Ovary (tissue), 7 donors: ENCODE measurements at regions not wholly inside any gene's neighbourhood (a gene's known extent, or its start where the extent isn't known, plus 50 kb on each side); places are given as distances from the start of the nearest gene placed in this dataset.

Experiments
- DNase-seq, 5 donors: peaks; one replicate each; pipeline ENCODE4 v3.0.0-alpha.2; 2019 to 2020
- H3K27ac ChIP-seq, 2 donors: fragments of 200-600 bp; one replicate each; pipeline versions ENCODE4 v1.5.1 to v1.8.0; 2019 to 2022
- H3K27me3 ChIP-seq: fragments of 200-600 bp; one replicate; pipeline ENCODE4 v1.8.0; 2022
- H3K36me3 ChIP-seq: fragments of 200-600 bp; sonication (generic); one replicate; pipeline ENCODE4 v1.5.1; 2019
- H3K4me1 ChIP-seq: one replicate; pipeline ENCODE4 v1.8.1; 2013; ENCODE audit warnings: mild to moderate bottlenecking, moderate library complexity; ENCODE audit not compliant: insufficient read depth
- H3K4me3 ChIP-seq: fragments of 200-600 bp; sonication (generic); one replicate; pipeline ENCODE4 v1.5.1; 2017
- H3K9me3 ChIP-seq, 2 donors: fragments of 200-600 bp in 1 of 2; sonication (generic) in 1 of 2; one replicate each; pipeline versions ENCODE4 v1.5.1 to v1.8.1; 2013 to 2019; ENCODE audit warnings: mild to moderate bottlenecking in 1 of 2, moderate library complexity in 1 of 2
- CTCF ChIP-seq, 3 donors: fragments of 450-650 bp in 2 of 3; fragments of 200-600 bp in 1 of 3; IDR thresholded peaks; one replicate each; pipeline versions ENCODE4 v1.5.1 to v1.8.0; 2016 to 2022; ENCODE audit warnings: antibody characterized with exemption in 3 of 3, mild to moderate bottlenecking in 1 of 3
- EP300 ChIP-seq: sonication (generic); formaldehyde crosslinking; IDR thresholded peaks from one replicate; pipeline ENCODE4 v1.6.1; 2017; ENCODE audit warnings: antibody characterized with exemption
- POLR2A ChIP-seq: fragments of 450-650 bp; IDR thresholded peaks from one replicate; pipeline ENCODE4 v1.6.1; 2017; ENCODE audit warnings: antibody characterized with exemption, mild to moderate bottlenecking, moderate library complexity
- WGBS, 3 donors: extraction: QIAGEN DNeasy Blood & Tissue Kit in 1 of 3; methylation state at CpG; one replicate each; pipeline versions ENCODE4 v1.1.5 to v1.1.7; 2013 to 2017; 5-methylcytosine and 5-hydroxymethylcytosine counted together
- intact Hi-C, 4 donors: fragments of 100-400 bp; cut with DNase I; formaldehyde crosslinking; loops; one replicate each; pipeline versions ENCODE4 v1.11.0 to v1.15.1; 2022 to 2023
- donor health status: DM: no; HTN: no; CAD: no; lungs with moderate emphysema.
- donor health status: DM: no; HTN: no; CAD: no.
- donor health status: Bipolar disorder and iron deficiency.
- donor health status: DM: no; HTN: no; CAD: no.
- donor health status: DM: yes; HTN: yes; CAD: no.

GRCh38 chr9:82363198-82363597, 374.6 kb downstream of the SPATA31D1 start:
- Histone ChIP-seq H3K4me1 (no peaks in the 10 kb centered on the region), H3K27me3 (no peaks in the 10 kb centered on the region), H3K36me3 (no peaks in the 10 kb centered on the region), H3K27ac (no peak overlapping the region), H3K4me3 (no peak overlapping the region), H3K9me3 (no peaks in the 10 kb centered on the region)
- intact Hi-C loops, result no loop called here
- DNase-seq, result no peak
- 88 to 89% (median 89%) methylated on average over 5 of the region's 5 CpGs for WGBS, 3 donors
- TF ChIP-seq CTCF (IDR thresholded peaks at IDR 0.05) (no peak), EP300 (no peak), POLR2A (no peak)

DNA sequence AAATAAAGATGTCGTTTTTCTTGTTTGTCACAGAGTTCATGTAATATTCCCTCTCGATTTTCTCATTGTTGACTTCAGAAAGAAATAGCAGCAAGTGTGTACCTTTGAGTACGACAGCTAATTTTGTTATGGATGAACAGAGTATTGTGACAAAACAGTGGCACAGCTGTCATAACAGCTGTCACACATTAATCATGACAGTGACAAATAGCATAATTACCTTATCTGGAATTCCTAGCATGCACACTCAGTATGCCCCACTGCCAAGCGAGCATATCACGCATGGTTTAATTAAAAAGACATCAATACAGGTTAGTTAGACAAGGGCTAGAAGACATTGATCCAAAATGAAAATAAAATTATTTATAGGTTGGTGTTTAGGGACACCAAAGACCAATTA, 375.1 kb downstream of the SPATA31D1 start:
- TF ChIP-seq EP300, result no peak
- TF ChIP-seq POLR2A, result no peak
- TF ChIP-seq CTCF (IDR thresholded peaks at IDR 0.05), result no peak
- H3K27ac ChIP-seq, result no peak overlapping the region
- H3K9me3 ChIP-seq, result no peaks in the 10 kb centered on the region
- H3K4me1 ChIP-seq, result no peaks in the 10 kb centered on the region
- H3K36me3 ChIP-seq, result no peaks in the 10 kb centered on the region
- H3K4me3 ChIP-seq, result no peak overlapping the region
- no peaks in the 10 kb centered on the region for H3K27me3 ChIP-seq
- 84 to 90% (median 90%) methylated on average over 5 of the region's 5 CpGs for WGBS, 3 donors
- intact Hi-C loops, result no loop called here
- no peak for DNase-seq

DNA sequence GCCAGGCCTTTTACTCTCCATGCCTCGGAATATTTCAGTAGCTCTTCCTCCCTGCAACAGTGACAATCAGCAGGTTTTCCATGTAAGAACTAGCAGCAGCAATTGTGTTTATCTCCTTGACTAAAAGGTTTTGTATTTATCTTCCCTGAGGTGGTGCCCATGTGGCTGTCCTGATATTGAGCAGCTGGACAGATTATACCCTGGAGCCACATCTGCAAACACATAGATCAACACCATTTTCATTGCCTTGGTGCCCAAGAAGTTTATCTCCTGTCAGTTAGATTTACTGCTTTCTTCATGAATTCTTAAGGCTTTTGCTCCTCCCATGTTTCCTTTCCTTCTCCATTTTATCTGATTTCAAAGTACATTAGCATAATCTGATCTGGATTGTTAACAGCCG, 378.4 kb downstream of the SPATA31D1 start:
- Histone ChIP-seq H3K4me1 (no peaks in the 10 kb centered on the region), H3K27ac (no peak overlapping the region), H3K36me3 (no peaks in the 10 kb centered on the region), H3K4me3 (no peak overlapping the region), H3K9me3 (no peaks in the 10 kb centered on the region), H3K27me3 (no peaks in the 10 kb centered on the region)
- intact Hi-C loops, result no loop called here
- 74 to 85% (median 82%) methylated on average over 2 of the region's 2 CpGs for WGBS, 3 donors
- DNase-seq, result no peak
- TF ChIP-seq POLR2A (no peak), EP300 (no peak), CTCF (IDR thresholded peaks at IDR 0.05) (no peak)

DNA sequence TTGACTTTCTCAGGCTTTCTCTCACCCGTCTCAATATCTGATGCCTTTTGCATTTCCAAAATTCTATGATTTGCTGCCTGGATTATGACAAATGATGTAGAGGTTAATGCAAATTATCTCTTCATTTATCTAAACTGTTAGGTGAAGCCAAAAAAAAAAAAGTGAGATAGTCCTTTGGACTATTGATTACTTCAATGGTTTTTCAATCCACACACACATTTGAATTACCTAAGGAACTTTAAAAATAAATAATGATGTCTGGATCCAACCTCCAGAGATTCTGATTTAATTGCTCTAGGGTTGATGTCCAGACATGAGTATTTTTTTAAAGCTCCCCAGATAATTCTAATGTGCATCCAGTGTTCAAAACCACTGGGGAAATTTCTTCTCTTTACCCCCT, 379.4 kb downstream of the SPATA31D1 start:
- Histone ChIP-seq H3K36me3 (no peaks in the 10 kb centered on the region), H3K27ac (no peak overlapping the region), H3K9me3 (no peaks in the 10 kb centered on the region), H3K27me3 (no peaks in the 10 kb centered on the region), H3K4me3 (no peak overlapping the region), H3K4me1 (no peaks in the 10 kb centered on the region)
- intact Hi-C loops, result no loop called here
- TF ChIP-seq CTCF (IDR thresholded peaks at IDR 0.05), result no peak
- no peak for TF ChIP-seq POLR2A
- no peak for TF ChIP-seq EP300
- 91 to 97% (median 93%) methylated on average over 1 of the region's 1 CpG for WGBS, 3 donors
- no peak for DNase-seq
